IMR-90 (cell line): ENCODE measurements at regions not wholly inside any gene's neighbourhood (a gene's known extent, or its start where the extent isn't known, plus 50 kb on each side); places are given as distances from the start of the nearest gene placed in this dataset.

Experiments
- CHD1 ChIP-seq: IDR thresholded peaks from 2 replicates; pipeline ENCODE4 v1.6.1; 2012; ENCODE audit warnings: low read depth, low read length, improper control_type of control experiment
- POLR2A ChIP-seq: IDR thresholded peaks from 2 replicates; pipeline ENCODE4 v1.6.1; 2012; ENCODE audit warnings: mild to moderate bottlenecking, low read depth, low read length

DNA sequence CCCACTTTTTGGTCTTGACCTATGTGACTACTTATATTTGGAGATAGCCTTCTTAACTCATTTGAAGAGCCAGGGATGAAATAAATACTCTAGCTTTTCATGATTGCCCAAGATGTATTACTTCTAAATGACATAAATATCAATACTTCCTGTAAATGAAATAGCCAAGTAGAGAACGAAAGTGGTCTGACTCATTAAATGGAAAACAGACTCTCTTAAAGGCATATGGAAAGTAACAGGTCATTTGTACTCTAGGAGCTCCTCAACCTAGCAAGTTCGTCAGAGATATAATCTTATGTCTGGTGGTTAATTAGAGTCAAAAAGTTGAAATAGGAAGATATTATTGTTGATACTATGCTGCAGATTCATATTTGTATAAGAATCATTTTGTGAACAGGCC is 1105.4 kb downstream of the TUSC7 start:
- TF ChIP-seq CHD1 (no peak), POLR2A (no peak)
